ENCODE measurements at regions not wholly inside any gene's neighbourhood (a gene's known extent, or its start where the extent isn't known, plus 50 kb on each side); places are given as distances from the start of the nearest gene placed in this dataset.

GRCh38 chr1:38125016-38125415, 78.4 kb upstream of the POU3F1 start:
- WGBS (ENCODE audit: extremely low coverage, insufficient read length, low lambda C conversion rate): no CpG with 5 or more reads among the region's 5 CpGs
- no peak overlapping the region for H4K8ac ChIP-seq (replicated peaks; ENCODE audit: insufficient read length, low read depth, low read length)
- no peak overlapping the region for H3K14ac ChIP-seq (ENCODE audit: insufficient read depth, low read length)
- H4K20me1 ChIP-seq (ENCODE audit: control insufficient read depth, insufficient read depth, insufficient read length): no peaks in the 10 kb centered on the region
- no peaks in the 10 kb centered on the region for H3K23me2 ChIP-seq (ENCODE audit: insufficient read length, low read depth, low read length, poor library complexity, severe bottlenecking)
- no peak overlapping the region for H3K56ac ChIP-seq (ENCODE audit: insufficient read length, low read depth, low read length)
- H3K9me3 ChIP-seq (ENCODE audit: control insufficient read depth, low read depth, low read length): no peaks in the 10 kb centered on the region
- no peak overlapping the region for H3K27ac ChIP-seq (ENCODE audit: insufficient read length, low read depth, low read length)
- DNase-seq: no peak
- H2BK120ac ChIP-seq (ENCODE audit: low read depth, low read length, poor library complexity, severe bottlenecking): no peak overlapping the region
- H2BK5ac ChIP-seq (ENCODE audit: insufficient read length, low read length): no peak overlapping the region
- no peak for TF ChIP-seq CTCF (conservative IDR thresholded peaks at IDR 0.05)
- no peak overlapping the region for H3K18ac ChIP-seq (ENCODE audit: insufficient read length, low read depth, low read length)
- no peak overlapping the region for H2BK12ac ChIP-seq (ENCODE audit: insufficient read length, low read depth, low read length)
- no peaks in the 10 kb centered on the region for H3K27me3 ChIP-seq (ENCODE audit: insufficient read depth, low read length)
- no peak overlapping the region for H3K4me2 ChIP-seq (ENCODE audit: insufficient read depth, insufficient read length, low read length)
- no peak overlapping the region for H4K5ac ChIP-seq (ENCODE audit: insufficient read length, low read depth, low read length)
- Mint-ChIP-seq H3K27me3 (ENCODE audit: low read depth) (peaks cover 4% of the 10 kb centered on the region), H3K4me3 (no peak overlapping the region), H3K9me3 (no peaks in the 10 kb centered on the region), H3K36me3 (ENCODE audit: insufficient read depth in 1 of 3, low read depth in 3 of 3) (no peaks in the 10 kb centered on the region; a peak in 1 of 7 replicates), H3K4me1 (peaks cover 22 to 49% of the 10 kb centered on the region in 2 experiments), H3K27ac (no peak overlapping the region)
- 0 out of 2 replicates have a peak, but pooled peaks cover 2% of the 10 kb centered on the region for H3K4me1 ChIP-seq (ENCODE audit: insufficient read depth, low read length)
- no peak overlapping the region for H2BK15ac ChIP-seq (ENCODE audit: low read depth, low read length)
- no peak overlapping the region for H3K23ac ChIP-seq (ENCODE audit: insufficient read length, low read depth, low read length)
- H3K79me2 ChIP-seq (ENCODE audit: insufficient read depth, low read length): no peaks in the 10 kb centered on the region
- no peak overlapping the region for H2AK5ac ChIP-seq (ENCODE audit: insufficient read length, low read length)
- no peak overlapping the region for H3K4ac ChIP-seq (ENCODE audit: low read depth, low read length)
- no peak overlapping the region for H2BK20ac ChIP-seq (ENCODE audit: low read depth, low read length, poor library complexity, severe bottlenecking)
- no peak overlapping the region for H3T11ph ChIP-seq (ENCODE audit: low read length)
- H3K9ac ChIP-seq (ENCODE audit: extremely low read depth, insufficient read length, low read length): no peak overlapping the region
- no peaks in the 10 kb centered on the region for H3K79me1 ChIP-seq (ENCODE audit: insufficient read depth, low read depth, low read length, poor library complexity, severe bottlenecking)
- no peak overlapping the region for H2AFZ ChIP-seq (ENCODE audit: low read length)
- no peak overlapping the region for H4K91ac ChIP-seq (ENCODE audit: insufficient read length, low read depth, low read length)

Data from H9 (cell line).